ENCODE measurements at regions not wholly inside any gene's neighbourhood (a gene's known extent, or its start where the extent isn't known, plus 50 kb on each side); places are given as distances from the start of the nearest gene placed in this dataset.
"Not testable (repeated sequence)": the region's sequence is repeated elsewhere in the genome, so short reads cannot be mapped to it uniquely, and the experiment has no call there.

DNA sequence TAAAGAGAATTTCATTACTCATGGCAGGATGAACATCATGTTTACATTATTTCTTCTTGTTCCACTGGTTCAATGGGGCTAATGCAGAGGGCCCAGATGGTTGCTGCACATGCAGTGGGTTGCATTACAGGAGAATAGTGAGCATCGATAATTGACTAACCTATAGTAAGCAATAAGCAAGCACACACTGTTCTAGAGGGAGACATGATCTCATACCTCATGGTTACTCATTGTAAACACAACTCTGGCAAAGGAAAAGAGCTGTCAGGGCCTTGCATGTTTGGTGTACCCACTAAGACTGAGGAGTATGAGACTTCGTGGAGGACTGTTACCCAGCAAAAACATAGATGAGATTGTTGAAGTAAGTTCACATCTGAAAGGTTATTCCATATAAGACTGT is 885.6 kb upstream of the VRK2 start:
- DNase-seq (ENCODE audit: low spot score): no peak

GRCh38 chr2:57177176-57177575 is 869.4 kb upstream of the VRK2 start:
- DNase-seq (ENCODE audit: low spot score): no peak

DNA sequence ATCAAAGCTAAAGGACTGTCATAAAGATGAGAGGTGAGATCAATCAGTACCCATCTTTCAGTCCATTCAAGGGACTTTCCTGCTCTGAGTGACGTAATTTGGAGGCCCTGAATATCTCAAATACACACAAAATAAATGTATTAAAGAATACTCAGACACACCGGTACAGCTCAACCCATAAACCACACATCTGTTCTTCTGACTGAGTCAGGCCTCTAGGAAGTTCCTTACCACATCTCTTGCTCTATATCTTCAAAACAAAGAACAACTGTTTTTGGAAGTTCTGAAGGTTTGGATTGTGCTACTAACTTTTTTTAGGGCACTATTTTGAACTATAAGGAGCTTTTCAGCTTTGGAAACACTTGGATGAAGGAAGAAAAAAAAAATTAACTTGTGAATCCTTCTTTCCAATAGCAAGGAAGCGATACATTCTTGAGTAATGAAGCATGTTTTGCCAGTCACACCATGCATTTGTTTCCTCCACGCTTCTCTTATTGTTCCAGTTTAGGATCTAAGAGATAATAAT is 866.5 kb upstream of the VRK2 start:
- DNase-seq (ENCODE audit: low spot score): no peak

- DNase-seq (ENCODE audit: low spot score): no peak
Observed at GRCh38 chr2:57180678-57181077, 865.9 kb upstream of the VRK2 start.

DNA sequence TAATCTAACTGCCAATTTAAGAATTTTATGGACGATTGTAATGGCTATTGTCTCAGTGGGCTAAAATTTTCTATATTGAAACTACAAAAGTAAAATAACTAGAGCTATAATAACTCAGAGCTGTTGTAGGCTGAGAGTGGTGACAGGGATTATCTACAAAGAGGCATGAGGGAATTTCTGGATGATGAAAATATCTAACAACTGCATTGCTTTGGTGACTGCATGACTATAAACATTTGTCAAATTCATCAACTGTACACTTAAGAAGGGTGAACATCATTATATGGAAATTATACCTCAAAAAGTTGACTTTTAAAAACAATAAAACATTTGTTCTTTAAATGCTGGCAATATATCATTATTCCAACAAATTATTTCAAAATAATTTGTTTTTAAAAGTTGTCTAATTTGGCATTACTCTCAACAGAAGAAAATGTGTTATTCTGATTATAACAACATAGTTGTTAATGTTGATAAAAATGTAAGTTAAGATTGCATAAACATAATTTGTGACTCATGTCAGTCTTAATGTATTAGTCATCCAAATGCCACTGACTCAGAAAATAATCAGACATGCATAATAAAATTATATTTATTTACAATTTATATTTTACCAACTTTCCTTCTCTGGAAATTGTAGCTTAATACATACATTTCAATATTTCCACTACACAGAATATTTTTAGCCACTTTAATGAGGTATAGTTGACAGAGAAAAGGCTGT is 865.1 kb upstream of the VRK2 start:
- peak; percentile 30 for DNase-seq (ENCODE audit: low spot score)

DNA sequence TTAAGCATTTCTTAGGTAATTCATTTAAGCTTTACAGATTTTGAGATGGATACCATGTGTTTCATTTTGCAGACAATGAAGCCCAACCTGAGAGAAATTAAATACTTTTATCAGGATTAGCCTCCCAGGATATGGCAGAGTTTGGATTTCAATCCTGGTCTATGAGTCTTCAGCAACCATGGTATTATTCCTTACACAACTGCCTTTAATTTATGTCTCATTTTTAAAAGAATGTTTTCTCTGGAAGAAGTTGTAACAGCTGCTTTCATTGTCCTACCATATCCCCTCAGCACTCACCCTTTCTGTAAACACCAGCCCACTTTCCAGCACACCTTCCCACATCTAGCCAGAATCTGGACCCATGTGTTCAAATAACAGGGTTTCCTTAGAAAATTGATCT is 863.7 kb upstream of the VRK2 start:
- no peak for DNase-seq (ENCODE audit: low spot score)

DNA sequence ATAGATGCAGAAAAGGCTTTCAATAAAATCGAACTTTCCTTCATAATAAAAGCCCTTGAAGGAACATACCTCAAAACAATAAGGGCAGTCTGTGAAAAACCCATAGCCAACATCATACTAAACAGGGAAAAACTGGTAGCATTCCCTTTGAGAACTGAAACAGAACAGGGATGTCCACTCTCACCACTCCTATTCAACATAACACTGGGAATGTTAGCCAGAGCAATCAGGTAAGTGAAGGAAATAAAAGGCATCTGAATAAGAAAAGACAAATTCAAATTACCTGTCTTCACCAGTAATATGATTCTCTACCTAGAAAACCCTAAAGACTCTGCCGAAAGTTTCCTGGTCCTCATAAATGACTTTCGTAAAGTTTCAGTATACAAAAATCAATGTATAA is 861.0 kb upstream of the VRK2 start:
- no peak for DNase-seq (ENCODE audit: low spot score)

GRCh38 chr2:57190007-57190406 is 856.6 kb upstream of the VRK2 start:
- DNase-seq (ENCODE audit: low spot score): no peak

DNA sequence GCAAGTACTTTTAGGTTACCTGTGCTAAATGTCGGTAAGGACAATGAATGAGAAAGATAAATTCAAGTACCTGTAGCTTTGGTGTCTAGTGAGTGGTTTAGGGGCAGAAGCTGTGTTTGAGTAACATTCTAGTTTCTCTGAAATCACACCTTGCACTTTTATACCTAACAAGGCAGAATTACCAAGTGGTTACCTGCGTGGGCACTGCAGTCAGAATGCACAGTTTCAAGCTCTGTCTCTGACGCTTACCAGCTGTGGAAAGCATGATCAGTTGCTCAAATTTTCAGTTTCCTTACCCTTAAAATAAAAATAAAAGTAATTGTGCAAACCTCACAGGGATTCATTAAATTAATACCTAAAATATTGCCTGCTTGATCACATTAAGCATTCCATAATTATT is 846.9 kb upstream of the VRK2 start:
- no peak for DNase-seq (ENCODE audit: low spot score)

GRCh38 chr2:57204364-57204763 is 842.2 kb upstream of the VRK2 start:
- no peak for DNase-seq (ENCODE audit: low spot score)

DNA sequence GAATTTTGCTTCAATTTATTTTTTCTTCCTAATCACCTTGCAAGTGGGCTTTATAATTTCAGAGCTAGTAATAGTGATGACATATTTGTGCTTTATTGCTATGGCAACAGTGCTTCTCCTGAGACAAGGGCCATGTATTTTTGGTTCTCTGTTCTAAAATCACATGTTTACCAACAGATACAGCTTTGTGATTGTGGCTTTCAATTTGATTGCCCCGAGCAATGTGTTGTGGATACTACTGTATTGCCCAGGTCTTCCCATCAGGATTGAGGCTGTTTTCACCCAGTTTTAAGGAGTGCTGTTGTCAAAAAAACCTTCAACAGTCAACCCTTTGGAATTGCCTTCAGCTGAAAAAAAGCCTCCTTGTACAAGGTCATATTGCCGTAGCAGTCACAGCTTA is 841.4 kb upstream of the VRK2 start:
- DNase-seq (ENCODE audit: low spot score): no peak

DNA sequence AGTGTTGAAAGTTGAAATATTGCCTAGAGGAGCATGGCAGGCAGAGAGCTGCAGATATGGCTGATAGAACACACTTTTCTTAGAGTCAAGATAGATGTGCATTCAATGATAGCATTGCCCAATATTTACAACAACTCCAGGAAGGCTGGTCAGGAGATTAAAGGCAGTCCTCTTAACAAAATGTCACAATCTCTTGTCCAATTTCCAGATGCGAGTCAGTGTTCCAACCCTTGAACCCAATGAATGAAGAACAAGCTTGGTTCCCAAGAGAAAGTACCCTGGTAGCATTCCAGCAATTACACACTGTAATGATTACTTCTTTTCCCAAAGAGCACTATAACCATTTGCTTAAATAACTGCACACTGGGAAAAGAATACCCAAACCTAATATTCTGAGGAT is 839.4 kb upstream of the VRK2 start:
- no peak for DNase-seq (ENCODE audit: low spot score)

- DNase-seq (ENCODE audit: low spot score): no peak
Observed at GRCh38 chr2:57209799-57210198, 836.8 kb upstream of the VRK2 start.

DNA sequence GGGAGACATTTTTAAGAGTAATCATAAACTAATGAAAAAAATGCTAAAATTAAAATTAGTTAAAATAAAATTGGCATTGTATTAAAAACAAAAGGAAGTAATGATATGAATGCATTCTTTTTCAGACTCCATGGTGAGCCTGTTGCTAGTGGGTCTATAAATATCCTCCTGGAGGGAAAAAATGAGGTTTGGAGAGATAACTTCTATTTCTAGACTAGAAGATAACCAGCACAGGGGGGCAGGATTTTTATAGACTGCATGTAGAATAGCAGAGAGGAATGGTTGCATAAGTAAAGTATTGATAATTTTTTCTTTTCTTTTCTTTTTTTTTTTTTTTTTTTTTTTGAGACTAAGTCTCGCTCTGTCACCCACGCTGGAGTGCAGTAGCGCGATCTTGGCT is 835.8 kb upstream of the VRK2 start:
- no peak for DNase-seq (ENCODE audit: low spot score)

DNA sequence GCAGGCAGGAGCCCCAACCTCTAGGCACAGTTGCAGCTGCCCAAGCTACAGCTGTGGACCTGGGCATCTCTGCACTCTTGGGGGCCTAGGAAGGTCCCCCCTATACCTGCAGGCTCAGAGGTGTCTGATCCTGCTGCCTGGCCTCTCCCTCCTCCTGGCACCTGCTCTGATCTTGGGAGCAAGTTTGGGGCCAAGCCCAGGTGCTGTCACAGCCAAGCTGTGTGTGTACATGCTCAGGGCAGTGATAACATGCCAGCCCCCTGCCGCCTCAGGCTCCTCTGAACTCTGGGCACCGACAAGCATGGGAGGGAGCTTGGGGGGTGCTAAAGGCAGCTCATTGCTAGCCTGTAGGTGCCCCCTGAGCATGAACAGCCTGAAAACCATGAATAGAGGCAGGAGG is 829.6 kb upstream of the VRK2 start:
- no peak for DNase-seq (ENCODE audit: low spot score)

DNA sequence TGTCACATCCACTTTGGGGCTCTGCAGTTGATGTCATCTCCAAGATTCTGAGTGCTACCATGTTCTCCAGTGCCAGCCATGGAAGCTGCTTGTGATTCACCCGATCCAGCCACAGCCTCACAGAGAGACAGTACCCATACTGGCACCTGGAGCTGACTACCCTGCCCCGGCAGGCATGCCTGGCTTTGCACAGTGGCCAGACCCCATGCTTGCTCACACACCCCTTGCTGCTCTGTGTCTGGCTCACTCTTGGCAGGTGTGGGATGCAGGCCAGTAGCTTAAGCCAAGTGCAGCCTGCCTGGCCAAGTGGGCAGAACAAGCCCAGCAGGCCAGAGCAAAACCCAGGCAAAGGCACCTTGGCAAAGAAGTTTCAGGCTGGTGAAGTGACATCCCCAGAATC is 828.4 kb upstream of the VRK2 start:
- no peak for DNase-seq (ENCODE audit: low spot score)

- DNase-seq (ENCODE audit: low spot score): not testable (repeated sequence)
Observed at GRCh38 chr2:57229706-57230105, 816.9 kb upstream of the VRK2 start.

DNA sequence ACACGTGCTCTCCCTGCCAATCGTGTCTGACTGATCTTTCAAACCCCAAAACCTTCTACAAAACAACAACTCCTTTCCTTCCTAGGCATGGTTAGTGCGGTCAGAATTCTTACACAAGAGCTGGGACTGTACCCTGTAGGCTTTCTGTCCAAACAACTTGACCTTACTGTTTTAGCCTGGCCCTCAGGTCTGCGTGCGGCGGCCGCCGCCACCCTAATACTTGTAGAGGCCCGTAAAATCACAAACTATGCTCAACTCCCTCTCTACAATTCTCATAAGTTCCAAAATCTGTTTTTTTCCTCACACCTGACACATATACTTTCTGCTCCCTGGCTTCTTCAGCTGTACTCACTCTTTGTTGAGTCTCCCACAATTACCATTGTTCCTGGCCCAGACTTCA is 814.3 kb upstream of the VRK2 start:
- not testable (repeated sequence) for DNase-seq (ENCODE audit: low spot score)

GRCh38 chr2:57251495-57251894 is 795.1 kb upstream of the VRK2 start:
- not testable (repeated sequence) for DNase-seq (ENCODE audit: low spot score)

DNA sequence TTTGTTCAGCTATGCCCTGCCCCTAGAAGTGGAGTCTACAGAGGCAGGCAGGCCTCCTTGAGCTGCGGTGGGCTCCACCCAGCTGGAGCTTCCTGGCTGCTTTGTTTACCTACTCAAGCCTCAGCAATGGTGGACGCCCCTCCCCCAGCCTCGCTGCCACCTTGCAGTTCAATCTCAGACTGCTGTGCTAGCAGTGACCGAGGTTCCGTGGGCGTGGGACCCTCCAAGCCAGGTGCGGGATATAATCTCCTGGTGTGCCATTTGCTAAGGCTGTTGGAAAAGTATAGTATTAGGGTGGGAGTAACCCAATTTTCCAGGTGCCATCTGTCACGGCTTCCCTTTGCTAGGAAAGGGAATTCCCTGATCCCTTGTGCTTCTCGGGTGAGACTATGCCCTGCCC is 770.2 kb upstream of the VRK2 start:
- DNase-seq (ENCODE audit: low spot score): not testable (repeated sequence)

DNA sequence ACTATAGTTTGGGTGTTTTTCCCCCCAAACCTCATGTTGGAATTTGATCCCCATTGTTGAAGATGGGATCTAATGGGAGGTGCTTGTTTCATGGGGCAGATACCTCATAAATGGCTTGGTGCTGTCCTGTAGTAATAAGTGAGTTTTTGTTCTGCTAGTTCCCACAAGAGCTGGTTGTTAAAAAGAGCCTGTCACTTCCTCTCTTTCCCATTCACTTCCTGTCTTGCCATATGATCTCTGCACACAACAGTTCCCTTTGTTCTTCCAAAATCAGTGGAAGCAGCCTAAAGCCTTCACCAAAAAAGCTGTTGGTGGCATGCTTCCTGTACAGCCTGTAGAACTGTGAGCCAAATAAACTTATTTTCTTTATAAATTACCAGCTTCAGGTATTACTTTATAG is 768.2 kb upstream of the VRK2 start:
- DNase-seq (ENCODE audit: low spot score): no peak

DNA sequence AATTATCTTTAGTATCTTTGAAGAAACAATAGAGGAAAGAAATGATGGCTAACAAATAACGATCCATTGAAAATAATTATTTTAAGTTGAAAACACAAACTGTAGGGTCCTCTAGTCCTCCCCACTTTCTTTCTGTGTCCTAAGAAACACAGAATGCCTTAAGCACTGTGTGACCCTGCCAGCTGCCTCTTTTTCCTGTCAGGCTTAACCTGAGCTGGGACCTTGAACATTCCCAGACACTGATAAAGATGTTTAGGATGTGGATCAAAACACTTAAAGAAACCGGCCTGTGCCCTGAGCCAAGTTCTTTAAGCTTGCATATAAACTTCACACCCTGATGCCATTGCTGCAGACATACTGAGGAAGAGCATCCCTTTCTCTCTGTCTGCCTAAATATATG is 755.4 kb upstream of the VRK2 start:
- no peak for DNase-seq (ENCODE audit: low spot score)

GRCh38 chr2:57296795-57297517 is 749.6 kb upstream of the VRK2 start:
- DNase-seq (ENCODE audit: low spot score): no peak

DNA sequence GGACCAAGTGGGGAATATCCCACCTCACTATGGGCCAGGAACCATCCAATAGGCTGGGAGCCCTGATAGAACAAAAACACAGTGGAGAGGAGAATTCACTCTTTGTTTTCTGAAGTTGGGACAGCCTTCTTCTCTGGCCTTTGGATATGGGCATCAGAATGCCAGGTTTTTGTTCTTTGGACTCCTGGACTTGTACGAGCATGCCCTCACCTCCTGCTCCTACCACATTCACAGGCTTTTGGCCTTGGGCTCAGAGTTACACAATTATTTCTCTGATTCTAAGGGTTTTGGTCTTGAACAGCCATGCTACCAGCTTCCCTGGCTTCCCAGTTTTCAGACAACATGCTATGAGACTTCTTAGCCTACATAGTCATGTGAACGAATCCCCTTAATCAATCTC is 732.9 kb upstream of the VRK2 start:
- DNase-seq (ENCODE audit: low spot score): no peak

All from RKO (cell line).